Activated CD8-positive, alpha-beta memory T cell treated with anti-CD3 and anti-CD28 coated beads for 4 hours (primary cell): ENCODE measurements at regions not wholly inside any gene's neighbourhood (a gene's known extent, or its start where the extent isn't known, plus 50 kb on each side); places are given as distances from the start of the nearest gene placed in this dataset.

Source experiments
- DNase-seq, 2 donors: peaks; one replicate each; pipeline ENCODE4 v3.0.0-alpha.2; 2020; ENCODE audit warnings: low read depth in 2 of 2

DNA sequence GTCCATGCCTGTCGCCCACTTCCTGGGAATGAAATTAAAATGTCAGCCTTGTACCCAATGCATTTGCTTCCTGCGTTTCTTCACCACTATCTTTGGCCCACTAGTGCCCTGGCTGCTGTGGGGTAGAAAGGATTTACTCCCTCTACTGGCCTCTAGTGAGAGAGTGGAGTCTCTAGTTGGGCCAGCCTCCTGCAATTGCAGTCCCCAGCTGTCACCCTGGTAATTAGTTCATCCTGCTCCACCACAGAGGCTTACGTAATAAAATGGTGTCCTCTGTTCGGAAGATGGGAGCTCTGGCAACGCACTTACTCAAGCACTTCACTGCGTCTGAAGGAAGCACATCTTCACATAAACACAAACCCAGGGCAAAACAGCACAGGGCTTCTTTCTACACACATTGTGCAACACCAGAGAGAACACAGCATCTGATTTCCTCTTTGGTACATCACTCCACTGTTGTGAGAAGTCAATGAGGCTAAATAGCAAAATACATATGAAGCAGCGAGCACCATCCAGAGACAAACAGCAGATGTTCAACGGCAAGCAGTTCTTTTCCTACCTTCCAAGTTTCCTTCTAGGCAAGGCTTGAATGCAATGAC, 274.6 kb downstream of the LRATD1 start:
- no peak for DNase-seq

GRCh38 chr2:14909795-14910194, 277.3 kb downstream of the LRATD1 start:
- DNase-seq, result no peak

- no peak for DNase-seq
These were observed 278.1 kb downstream of the LRATD1 start for GRCh38 chr2:14910654-14911053.

- DNase-seq, result no peak
These were observed 283.5 kb downstream of the LRATD1 start for GRCh38 chr2:14915983-14916382.

GRCh38 chr2:14923820-14924580, 291.5 kb downstream of the LRATD1 start:
- no peak for DNase-seq

- DNase-seq, result no peak
These were observed 293.0 kb downstream of the LRATD1 start for GRCh38 chr2:14925471-14925870.

GRCh38 chr2:14927021-14927564, 294.6 kb downstream of the LRATD1 start:
- DNase-seq, result no peak

- DNase-seq, result no peak
These were observed 295.5 kb downstream of the LRATD1 start for GRCh38 chr2:14928056-14928455.

GRCh38 chr2:14930441-14930840, 297.9 kb downstream of the LRATD1 start:
- DNase-seq, result no peak

DNA sequence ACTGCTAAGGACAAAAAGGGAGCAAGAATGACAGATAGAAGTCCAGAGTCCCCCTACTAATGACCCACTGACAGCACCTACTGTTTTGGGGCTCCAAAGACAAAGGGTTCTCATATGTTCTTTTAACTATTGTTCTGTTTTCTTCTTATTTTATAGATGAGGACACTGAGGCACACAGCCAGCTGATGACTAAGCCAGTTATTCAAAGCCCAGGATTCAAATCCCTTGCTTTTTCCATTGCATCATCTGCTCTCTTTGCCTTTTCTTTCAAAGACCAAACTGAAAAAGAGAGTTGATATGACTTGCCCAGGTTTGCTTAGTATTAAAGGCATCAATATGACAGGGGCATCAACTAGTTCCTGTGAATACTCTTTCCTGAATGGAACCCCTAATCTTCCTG, 299.8 kb downstream of the LRATD1 start:
- no peak for DNase-seq

- DNase-seq, result no peak
These were observed 301.2 kb downstream of the LRATD1 start for GRCh38 chr2:14933753-14934152.

- DNase-seq, result no peak
These were observed 303.9 kb downstream of the LRATD1 start for GRCh38 chr2:14936426-14936825.

GRCh38 chr2:14937336-14937735, 304.8 kb downstream of the LRATD1 start:
- no peak for DNase-seq

- DNase-seq, result no peak
These were observed 308.7 kb downstream of the LRATD1 start for GRCh38 chr2:14941151-14941631.

- DNase-seq, result no peak
These were observed 310.5 kb downstream of the LRATD1 start for GRCh38 chr2:14942987-14943386.

DNA sequence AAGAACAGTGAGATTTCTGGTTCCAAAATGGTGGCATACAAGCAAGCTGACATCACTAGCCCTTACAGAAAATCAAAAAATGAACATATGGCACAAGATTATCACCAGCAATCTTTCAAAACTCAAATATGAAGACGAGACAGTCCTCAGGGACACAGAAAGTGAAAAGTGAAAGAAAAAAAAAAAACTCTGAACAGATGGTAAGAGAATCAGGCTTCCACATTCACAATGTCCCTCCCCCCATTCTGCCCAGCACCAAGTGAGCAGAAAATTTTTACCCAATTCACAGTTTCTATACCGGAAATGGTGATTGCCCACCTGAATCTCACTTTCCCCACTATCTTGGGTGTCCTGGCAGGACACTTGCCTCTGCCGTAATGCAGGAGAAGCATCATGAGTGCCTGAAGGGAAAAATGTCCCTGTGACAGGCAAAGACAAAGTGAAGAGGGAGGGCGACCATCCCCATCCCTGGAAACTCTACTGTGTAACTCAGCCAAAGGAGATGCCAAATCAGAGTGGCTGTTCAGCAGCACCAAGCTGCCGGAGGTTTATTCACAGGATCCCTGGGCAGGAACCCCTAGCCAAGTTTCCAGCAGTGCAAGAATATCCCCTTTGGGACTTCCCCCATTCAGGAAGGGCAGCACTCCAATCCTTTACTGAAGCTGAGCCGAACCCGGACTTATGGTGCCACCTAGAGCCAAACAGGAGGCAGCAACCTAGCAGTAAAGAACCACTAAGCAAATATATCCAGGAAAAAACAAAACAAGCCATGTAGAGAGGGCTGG, 312.2 kb downstream of the LRATD1 start:
- DNase-seq, result no peak

DNA sequence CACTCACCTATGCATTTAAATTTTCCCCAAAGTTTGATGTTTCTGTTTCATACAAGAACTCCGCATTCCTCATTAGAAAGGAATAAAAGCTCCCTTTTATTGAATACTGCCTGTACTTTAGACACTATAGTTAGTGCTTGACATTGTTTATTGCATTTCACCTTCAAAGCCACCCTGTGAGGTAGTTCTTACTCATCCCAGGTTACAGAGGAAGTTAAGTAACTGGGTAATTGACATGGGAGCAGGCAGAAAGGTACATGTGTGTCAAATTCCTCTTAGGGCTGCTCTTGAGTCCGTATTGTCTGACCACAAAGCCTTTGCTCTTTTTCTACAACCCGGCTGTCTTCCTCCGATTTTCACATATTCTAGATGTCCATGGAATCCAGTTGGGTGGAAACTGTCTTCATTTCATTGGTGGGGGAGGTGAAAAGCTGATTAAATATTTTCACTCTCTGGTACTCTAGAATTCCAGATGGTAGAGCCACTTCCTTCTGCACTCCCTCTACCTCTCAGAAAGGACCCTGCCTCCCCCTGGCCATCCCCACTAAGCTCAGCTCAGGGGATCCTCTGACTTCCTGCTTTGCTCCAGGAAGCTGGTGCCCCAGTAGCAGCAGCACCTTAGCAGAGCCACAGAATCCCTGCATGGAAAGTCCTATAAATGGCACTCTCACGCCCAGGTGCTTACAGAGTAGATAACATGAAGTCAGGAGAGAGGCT, 319.2 kb downstream of the LRATD1 start:
- no peak for DNase-seq

GRCh38 chr2:14952400-14952963, 320.0 kb downstream of the LRATD1 start:
- DNase-seq, result no peak

GRCh38 chr2:14960686-14961324, 328.3 kb downstream of the LRATD1 start:
- DNase-seq, result no peak

DNA sequence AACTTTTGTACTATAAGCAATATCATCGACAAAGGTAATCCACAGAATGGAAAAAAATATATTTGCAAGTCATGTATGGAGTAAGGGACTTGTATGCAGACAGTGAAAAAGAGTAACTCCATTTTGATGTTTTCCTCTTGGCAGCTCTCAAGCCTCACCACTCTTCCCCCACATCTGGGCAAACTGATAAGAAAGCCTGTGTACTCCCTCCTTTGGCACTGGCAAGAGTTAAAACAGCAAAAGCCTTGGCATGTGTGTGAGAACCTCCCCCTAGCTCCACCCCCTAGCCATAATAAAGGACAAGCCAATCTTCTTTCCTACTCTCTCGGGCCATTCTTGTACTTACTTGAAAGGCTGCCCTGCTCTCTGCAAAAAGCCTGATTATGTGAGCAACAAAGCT, 335.2 kb downstream of the LRATD1 start:
- DNase-seq, result no peak

- no peak for DNase-seq
These were observed 342.9 kb downstream of the LRATD1 start for GRCh38 chr2:14975381-14975780.
